ENCODE measurements at regions not wholly inside any gene's neighbourhood (a gene's known extent, or its start where the extent isn't known, plus 50 kb on each side); places are given as distances from the start of the nearest gene placed in this dataset.

GRCh38 chr2:217099561-217099960 is 239.7 kb upstream of the TNP1 start:
- H3K79me2 ChIP-seq (ENCODE audit: insufficient read depth, low read length), result no peaks in the 10 kb centered on the region
- H3K27ac ChIP-seq (ENCODE audit: low read depth, low read length), result no peak overlapping the region
- no peaks in the 10 kb centered on the region for H3K27me3 ChIP-seq (ENCODE audit: insufficient read depth, low read length)
- DNase-seq (ENCODE audit: low read depth) (no peak), FAIRE-seq (no peak)
- H3K4me3 ChIP-seq (ENCODE audit: insufficient read depth, low read depth, low read length), result no peak overlapping the region
- no peak overlapping the region for H3K4me2 ChIP-seq (ENCODE audit: low read length)
- H3K36me3 ChIP-seq (ENCODE audit: insufficient read depth, low read length), result no peaks in the 10 kb centered on the region
- H3K27ac Mint-ChIP-seq (ENCODE audit: unreplicated experiment), result no peak overlapping the region
- H3K9me3 Mint-ChIP-seq (ENCODE audit: unreplicated experiment), result peaks cover 2% of the 10 kb centered on the region
- H3K4me1 ChIP-seq (ENCODE audit: insufficient read depth, low read length), result peaks cover 11% of the 10 kb centered on the region
- H4K20me1 ChIP-seq (ENCODE audit: insufficient read depth, low read length), result no peaks in the 10 kb centered on the region
- peaks cover 29% of the 10 kb centered on the region for H3K4me1 Mint-ChIP-seq (ENCODE audit: low read depth, unreplicated experiment)
- no peaks in the 10 kb centered on the region for H3K9me3 ChIP-seq (ENCODE audit: insufficient read depth, low read depth, low read length)
- no peak overlapping the region for H3K9ac ChIP-seq (ENCODE audit: low read length)
- H3K36me3 Mint-ChIP-seq (ENCODE audit: low read depth, unreplicated experiment), result no peaks in the 10 kb centered on the region
- H3K27me3 Mint-ChIP-seq (ENCODE audit: low read depth, unreplicated experiment), result peaks cover 3% of the 10 kb centered on the region
- no peak overlapping the region for H2AFZ ChIP-seq (ENCODE audit: low read depth, low read length)
- no peak for TF ChIP-seq CTCF (IDR thresholded peaks at IDR 0.05; ENCODE audit: insufficient read depth, low read depth, low read length)
- no peak for TF ChIP-seq EZH2 (IDR thresholded peaks at IDR 0.05; ENCODE audit: insufficient read depth, low read length)
- H3K4me3 Mint-ChIP-seq (ENCODE audit: unreplicated experiment), result no peak overlapping the region

- H3K4me1 Mint-ChIP-seq (ENCODE audit: low read depth, unreplicated experiment), result peaks cover 19% of the 10 kb centered on the region
- peaks cover 3% of the 10 kb centered on the region for H3K27me3 Mint-ChIP-seq (ENCODE audit: low read depth, unreplicated experiment)
- H3K4me3 Mint-ChIP-seq (ENCODE audit: unreplicated experiment), result no peak overlapping the region
- H3K9me3 Mint-ChIP-seq (ENCODE audit: unreplicated experiment), result peaks cover 2% of the 10 kb centered on the region
- H3K9ac ChIP-seq (ENCODE audit: low read length), result no peak overlapping the region
- H3K27me3 ChIP-seq (ENCODE audit: insufficient read depth, low read length), result no peaks in the 10 kb centered on the region
- no peaks in the 10 kb centered on the region for H3K9me3 ChIP-seq (ENCODE audit: insufficient read depth, low read depth, low read length)
- FAIRE-seq (no peak), DNase-seq (ENCODE audit: low read depth) (no peak)
- H3K4me1 ChIP-seq (ENCODE audit: insufficient read depth, low read length), result no peaks in the 10 kb centered on the region
- H4K20me1 ChIP-seq (ENCODE audit: insufficient read depth, low read length), result no peaks in the 10 kb centered on the region
- no peaks in the 10 kb centered on the region for H3K36me3 Mint-ChIP-seq (ENCODE audit: low read depth, unreplicated experiment)
- no peak overlapping the region for H3K27ac ChIP-seq (ENCODE audit: low read depth, low read length)
- H3K4me3 ChIP-seq (ENCODE audit: insufficient read depth, low read depth, low read length), result no peak overlapping the region
- no peaks in the 10 kb centered on the region for H3K79me2 ChIP-seq (ENCODE audit: insufficient read depth, low read length)
- H2AFZ ChIP-seq (ENCODE audit: low read depth, low read length), result no peak overlapping the region
- no peak overlapping the region for H3K27ac Mint-ChIP-seq (ENCODE audit: unreplicated experiment)
- TF ChIP-seq CTCF (IDR thresholded peaks at IDR 0.05; ENCODE audit: insufficient read depth, low read depth, low read length) (no peak), EZH2 (IDR thresholded peaks at IDR 0.05; ENCODE audit: insufficient read depth, low read length) (no peak)
- H3K36me3 ChIP-seq (ENCODE audit: insufficient read depth, low read length), result no peaks in the 10 kb centered on the region
- H3K4me2 ChIP-seq (ENCODE audit: low read length), result no peak overlapping the region
Measured at GRCh38 chr2:217098435-217098834, 238.6 kb upstream of the TNP1 start.

- peaks cover 10% of the 10 kb centered on the region for H3K4me1 Mint-ChIP-seq (ENCODE audit: low read depth, unreplicated experiment)
- no peaks in the 10 kb centered on the region for H3K79me2 ChIP-seq (ENCODE audit: insufficient read depth, low read length)
- no peaks in the 10 kb centered on the region for H3K27me3 ChIP-seq (ENCODE audit: insufficient read depth, low read length)
- FAIRE-seq (no peak), DNase-seq (ENCODE audit: low read depth) (no peak)
- peaks cover 5% of the 10 kb centered on the region for H3K9me3 Mint-ChIP-seq (ENCODE audit: unreplicated experiment)
- no peak overlapping the region for H3K27ac Mint-ChIP-seq (ENCODE audit: unreplicated experiment)
- H3K4me3 Mint-ChIP-seq (ENCODE audit: unreplicated experiment), result no peak overlapping the region
- no peaks in the 10 kb centered on the region for H4K20me1 ChIP-seq (ENCODE audit: insufficient read depth, low read length)
- H3K9ac ChIP-seq (ENCODE audit: low read length), result no peak overlapping the region
- H3K36me3 Mint-ChIP-seq (ENCODE audit: low read depth, unreplicated experiment), result no peaks in the 10 kb centered on the region
- H3K36me3 ChIP-seq (ENCODE audit: insufficient read depth, low read length), result no peaks in the 10 kb centered on the region
- TF ChIP-seq CTCF (IDR thresholded peaks at IDR 0.05; ENCODE audit: insufficient read depth, low read depth, low read length), result no peak
- TF ChIP-seq EZH2 (IDR thresholded peaks at IDR 0.05; ENCODE audit: insufficient read depth, low read length), result no peak
- H3K4me1 ChIP-seq (ENCODE audit: insufficient read depth, low read length), result no peaks in the 10 kb centered on the region
- peaks cover 3% of the 10 kb centered on the region for H3K27me3 Mint-ChIP-seq (ENCODE audit: low read depth, unreplicated experiment)
- no peak overlapping the region for H2AFZ ChIP-seq (ENCODE audit: low read depth, low read length)
- no peak overlapping the region for H3K27ac ChIP-seq (ENCODE audit: low read depth, low read length)
- H3K4me2 ChIP-seq (ENCODE audit: low read length), result no peak overlapping the region
- no peak overlapping the region for H3K4me3 ChIP-seq (ENCODE audit: insufficient read depth, low read depth, low read length)
- H3K9me3 ChIP-seq (ENCODE audit: insufficient read depth, low read depth, low read length), result no peaks in the 10 kb centered on the region
Measured at GRCh38 chr2:217097346-217097745, 237.5 kb upstream of the TNP1 start.
